Sciatic nerve (tissue), 2 donors: ENCODE measurements at regions not wholly inside any gene's neighbourhood (a gene's known extent, or its start where the extent isn't known, plus 50 kb on each side); places are given as distances from the start of the nearest gene placed in this dataset.

ENCODE experiments used
- ATAC-seq: fragments of 200-7000 bp; cut with Tn5 transposase; one replicate; pipeline ENCODE4 v1.9.1; 2020; ENCODE audit warnings: mild to moderate bottlenecking, moderate library complexity
- DNase-seq: peaks from one replicate; pipeline ENCODE4 v3.0.0-alpha.2; 2020; ENCODE audit warnings: low spot score
- intact Hi-C: fragments of 100-400 bp; cut with DNase I; formaldehyde crosslinking; loops from one replicate; pipeline ENCODE4 v1.14.2; 2022
- donor health status: DM: no; HTN: no; CAD: no.
- donor health status: DM: no; HTN: no; CAD: no.

GRCh38 chr2:181178823-181179412 is 198.5 kb downstream of the UBE2E3 start:
- intact Hi-C loops, result no loop called here
- no peak for ATAC-seq
- no peak for DNase-seq

- no peak for DNase-seq
- ATAC-seq, result no peak
- intact Hi-C loops, result no loop called here
Measured at GRCh38 chr2:181183878-181184542, 203.6 kb downstream of the UBE2E3 start.

DNA sequence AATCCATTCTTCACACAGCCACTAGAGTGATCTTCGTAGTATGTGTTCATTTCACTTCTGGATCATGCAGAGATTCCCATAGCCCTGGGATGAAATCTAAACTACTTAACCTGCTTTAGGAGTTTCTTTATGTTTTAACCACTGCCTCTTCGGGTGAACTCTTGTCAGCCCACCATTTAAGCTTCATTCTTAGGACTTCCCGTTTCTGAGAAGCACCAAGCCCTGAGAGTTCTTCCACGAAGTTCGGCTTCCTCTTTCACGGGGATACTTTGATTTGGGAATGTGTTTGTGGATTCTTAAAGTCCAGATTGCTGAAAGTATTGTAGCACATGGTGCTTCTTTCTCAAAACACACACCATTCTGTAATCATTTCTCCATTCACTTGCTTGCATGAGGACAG is 205.0 kb downstream of the UBE2E3 start:
- ATAC-seq (no peak), DNase-seq (no peak)
- intact Hi-C loops, result no loop called here

- ATAC-seq, result no peak
- no peak for DNase-seq
- intact Hi-C loops, result no loop called here
Measured at GRCh38 chr2:181185948-181186347, 205.5 kb downstream of the UBE2E3 start.

GRCh38 chr2:181188605-181189004 is 208.2 kb downstream of the UBE2E3 start:
- ATAC-seq, result no peak
- intact Hi-C loops, result no loop called here
- DNase-seq, result no peak

GRCh38 chr2:181189951-181190350 is 209.5 kb downstream of the UBE2E3 start:
- intact Hi-C loops, result no loop called here
- DNase-seq (no peak), ATAC-seq (no peak)

GRCh38 chr2:181190711-181191110 is 210.3 kb downstream of the UBE2E3 start:
- ATAC-seq (no peak), DNase-seq (no peak)
- intact Hi-C loops, result no loop called here

GRCh38 chr2:181193550-181193949 is 213.1 kb downstream of the UBE2E3 start:
- intact Hi-C loops, result no loop called here
- DNase-seq (no peak), ATAC-seq (no peak)

- ATAC-seq (no peak), DNase-seq (no peak)
- intact Hi-C loops, result no loop called here
Measured at GRCh38 chr2:181196401-181196800, 216.0 kb downstream of the UBE2E3 start.

DNA sequence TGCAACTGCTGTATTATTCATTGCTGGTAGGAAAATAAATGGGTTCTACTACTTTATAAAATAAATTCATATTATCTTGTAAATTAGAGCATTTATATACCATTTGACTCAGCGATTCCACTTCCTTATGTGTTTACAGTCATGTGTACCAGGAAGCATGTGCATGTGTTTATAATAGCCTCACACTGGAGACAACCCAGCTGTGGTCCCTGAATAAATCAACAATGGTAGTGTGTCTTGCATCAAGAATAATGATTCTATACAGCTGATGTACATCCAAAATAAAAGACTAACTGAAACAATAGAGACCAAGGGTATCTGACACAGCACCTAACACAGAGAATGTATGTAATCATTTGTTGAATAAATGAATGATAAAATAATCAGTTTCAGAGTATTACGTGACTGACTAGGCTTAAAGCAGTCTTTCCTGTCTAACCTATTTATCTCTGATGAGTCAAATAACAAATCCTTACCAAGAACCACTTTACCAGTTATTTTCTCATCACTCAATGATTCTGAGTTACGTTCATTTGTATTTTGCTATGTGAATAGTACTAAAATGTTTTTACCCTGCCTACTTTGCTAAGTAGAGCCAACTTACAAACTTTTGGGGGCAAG is 216.8 kb downstream of the UBE2E3 start:
- no peak for ATAC-seq
- DNase-seq, result no peak
- intact Hi-C loops, result no loop called here

- intact Hi-C loops, result no loop called here
- DNase-seq, result no peak
- ATAC-seq, result no peak
Measured at GRCh38 chr2:181198183-181198864, 217.9 kb downstream of the UBE2E3 start.

GRCh38 chr2:181203412-181203811 is 223.0 kb downstream of the UBE2E3 start:
- no peak for ATAC-seq
- DNase-seq, result no peak
- intact Hi-C loops, result no loop called here

- intact Hi-C loops, result no loop called here
- no peak for DNase-seq
- no peak for ATAC-seq
Measured at GRCh38 chr2:181203916-181204315, 223.5 kb downstream of the UBE2E3 start.

GRCh38 chr2:181218401-181218821 is 238.0 kb downstream of the UBE2E3 start:
- no peak for DNase-seq
- ATAC-seq, result no peak
- intact Hi-C loops, result no loop called here

GRCh38 chr2:181223234-181223633 is 234.0 kb upstream of the ITGA4 start:
- ATAC-seq (no peak), DNase-seq (no peak)
- intact Hi-C loops, result no loop called here

GRCh38 chr2:181224866-181225265 is 232.3 kb upstream of the ITGA4 start:
- DNase-seq (no peak), ATAC-seq (no peak)
- intact Hi-C loops, result no loop called here

DNA sequence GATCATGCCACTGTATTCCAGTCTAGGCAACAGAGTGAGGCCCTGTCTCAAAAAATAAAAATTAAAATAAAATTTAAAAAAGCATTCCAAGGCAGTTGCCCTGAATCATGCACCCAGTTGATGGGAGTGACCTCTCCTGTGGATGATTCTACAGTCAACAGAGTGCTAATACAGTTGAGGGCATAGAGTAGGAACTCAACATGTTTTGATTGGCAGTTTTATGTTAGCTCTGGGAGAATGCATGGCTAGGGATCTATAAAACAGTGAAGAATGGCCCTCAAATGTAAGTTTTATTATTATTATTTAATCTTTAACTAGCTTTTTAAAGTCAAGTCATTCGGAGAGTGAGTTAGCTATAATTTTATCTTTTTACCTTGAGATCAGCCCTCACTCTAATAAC is 228.5 kb upstream of the ITGA4 start:
- intact Hi-C loops, result no loop called here
- DNase-seq (no peak), ATAC-seq (no peak)

GRCh38 chr2:181231151-181231550 is 226.0 kb upstream of the ITGA4 start:
- DNase-seq (no peak), ATAC-seq (no peak)
- intact Hi-C loops, result no loop called here

GRCh38 chr2:181231886-181232621 is 225.1 kb upstream of the ITGA4 start:
- ATAC-seq (no peak), DNase-seq (no peak)
- intact Hi-C loops, result no loop called here

GRCh38 chr2:181234487-181234891 is 222.7 kb upstream of the ITGA4 start:
- DNase-seq (no peak), ATAC-seq (no peak)
- intact Hi-C loops, result no loop called here
